ENCODE measurements at regions not wholly inside any gene's neighbourhood (a gene's known extent, or its start where the extent isn't known, plus 50 kb on each side); places are given as distances from the start of the nearest gene placed in this dataset.

DNA sequence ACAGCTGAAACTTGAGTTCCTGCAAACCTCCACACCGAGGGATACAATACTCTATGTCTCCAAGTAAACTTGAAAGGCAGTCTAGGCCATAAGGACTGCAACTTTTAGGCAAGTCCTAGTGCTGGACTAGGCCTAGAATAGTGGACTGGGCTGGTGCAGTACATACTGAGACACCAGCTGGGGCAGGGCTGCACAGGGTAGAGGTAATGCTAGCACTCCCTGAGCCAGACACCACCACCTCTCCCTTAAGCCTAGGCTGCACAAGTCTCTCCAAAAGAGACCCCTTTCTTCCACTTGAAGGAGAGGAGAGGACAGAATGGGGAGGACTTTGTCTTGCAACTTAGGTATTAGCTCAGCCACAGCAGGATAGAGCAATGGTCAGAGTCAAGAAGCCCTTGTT, 65.7 kb upstream of the PTPRK start:
- TF ChIP-seq, protein P1, sequence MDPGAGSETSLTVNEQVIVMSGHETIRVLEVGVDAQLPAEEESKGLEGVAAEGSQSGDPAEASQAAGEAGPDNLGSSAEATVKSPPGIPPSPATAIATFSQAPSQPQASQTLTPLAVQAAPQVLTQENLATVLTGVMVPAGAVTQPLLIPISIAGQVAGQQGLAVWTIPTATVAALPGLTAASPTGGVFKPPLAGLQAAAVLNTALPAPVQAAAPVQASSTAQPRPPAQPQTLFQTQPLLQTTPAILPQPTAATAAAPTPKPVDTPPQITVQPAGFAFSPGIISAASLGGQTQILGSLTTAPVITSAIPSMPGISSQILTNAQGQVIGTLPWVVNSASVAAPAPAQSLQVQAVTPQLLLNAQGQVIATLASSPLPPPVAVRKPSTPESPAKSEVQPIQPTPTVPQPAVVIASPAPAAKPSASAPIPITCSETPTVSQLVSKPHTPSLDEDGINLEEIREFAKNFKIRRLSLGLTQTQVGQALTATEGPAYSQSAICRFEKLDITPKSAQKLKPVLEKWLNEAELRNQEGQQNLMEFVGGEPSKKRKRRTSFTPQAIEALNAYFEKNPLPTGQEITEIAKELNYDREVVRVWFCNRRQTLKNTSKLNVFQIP (CRISPR knock-in tag; IDR thresholded peaks at IDR 0.05; ENCODE audit: borderline replicate concordance, low read depth): no peak
- no peak for TF ChIP-seq ZNF565 (CRISPR knock-in tag; conservative IDR thresholded peaks at IDR 0.05; ENCODE audit: low read depth)
- no peak for TF ChIP-seq ISL1 (CRISPR knock-in tag; IDR thresholded peaks at IDR 0.05)
- no peak for TF ChIP-seq GLIS3 (CRISPR knock-in tag; IDR thresholded peaks at IDR 0.05)
- TF ChIP-seq ZFP3 (CRISPR knock-in tag; IDR thresholded peaks at IDR 0.05): no peak
- no peak for TF ChIP-seq ESRRG (CRISPR knock-in tag; IDR thresholded peaks at IDR 0.05)
- TF ChIP-seq ZFP30 (CRISPR knock-in tag; IDR thresholded peaks at IDR 0.05): no peak
- no peak for TF ChIP-seq ZC3H10 (CRISPR knock-in tag; IDR thresholded peaks at IDR 0.05)
- TF ChIP-seq, protein P2, sequence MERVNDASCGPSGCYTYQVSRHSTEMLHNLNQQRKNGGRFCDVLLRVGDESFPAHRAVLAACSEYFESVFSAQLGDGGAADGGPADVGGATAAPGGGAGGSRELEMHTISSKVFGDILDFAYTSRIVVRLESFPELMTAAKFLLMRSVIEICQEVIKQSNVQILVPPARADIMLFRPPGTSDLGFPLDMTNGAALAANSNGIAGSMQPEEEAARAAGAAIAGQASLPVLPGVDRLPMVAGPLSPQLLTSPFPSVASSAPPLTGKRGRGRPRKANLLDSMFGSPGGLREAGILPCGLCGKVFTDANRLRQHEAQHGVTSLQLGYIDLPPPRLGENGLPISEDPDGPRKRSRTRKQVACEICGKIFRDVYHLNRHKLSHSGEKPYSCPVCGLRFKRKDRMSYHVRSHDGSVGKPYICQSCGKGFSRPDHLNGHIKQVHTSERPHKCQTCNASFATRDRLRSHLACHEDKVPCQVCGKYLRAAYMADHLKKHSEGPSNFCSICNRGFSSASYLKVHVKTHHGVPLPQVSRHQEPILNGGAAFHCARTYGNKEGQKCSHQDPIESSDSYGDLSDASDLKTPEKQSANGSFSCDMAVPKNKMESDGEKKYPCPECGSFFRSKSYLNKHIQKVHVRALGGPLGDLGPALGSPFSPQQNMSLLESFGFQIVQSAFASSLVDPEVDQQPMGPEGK (CRISPR knock-in tag; IDR thresholded peaks at IDR 0.05; ENCODE audit: borderline replicate concordance): no peak
- no peak for TF ChIP-seq ZNF70 (CRISPR knock-in tag; IDR thresholded peaks at IDR 0.05)
- no peak for TF ChIP-seq BACH2 (CRISPR knock-in tag; IDR thresholded peaks at IDR 0.05; ENCODE audit: borderline replicate concordance)

All from SK-N-SH treated with all-trans-retinoic acid at 6 μM for 48 hours (cell line).